ENCODE measurements at regions not wholly inside any gene's neighbourhood (a gene's known extent, or its start where the extent isn't known, plus 50 kb on each side); places are given as distances from the start of the nearest gene placed in this dataset.
A peak's percentile ranks its signal among the peaks of the same experiment; 100 is the strongest.

- POLR2A ChIA-PET: no interaction called here
- no TSS peak for BruUV-seq (replicated peaks)
Observed at GRCh38 chr16:14005335-14005734, 65.8 kb upstream of the MRTFB start.

GRCh38 chr16:14007450-14007849 is 63.7 kb upstream of the MRTFB start:
- Histone ChIP-seq H3K27me3 (ENCODE audit: control insufficient read depth in 2 of 2, insufficient read depth in 2 of 2, low read length in 2 of 2) (peaks cover 2 to 4% of the 10 kb centered on the region in 2 experiments), H4K20me1 (replicated peaks; ENCODE audit: control insufficient read depth, extremely low read depth, insufficient read depth, low read length) (no peaks in the 10 kb centered on the region), H3K79me2 (ENCODE audit: control insufficient read depth, insufficient read depth, low read length) (no peaks in the 10 kb centered on the region), H3K4me2 (ENCODE audit: insufficient read depth, low read length) (peak overlapping the region; percentile 39), H3K4me1 (ENCODE audit: control insufficient read depth, extremely low read depth, insufficient read depth, low read length) (peaks cover 6% of the 10 kb centered on the region), H3K36me3 (ENCODE audit: control insufficient read depth in 2 of 2, extremely low read depth in 1 of 2, insufficient read depth in 2 of 2, low read length in 2 of 2) (no peaks in the 10 kb centered on the region), H3K9ac (replicated peaks; ENCODE audit: extremely low read depth, insufficient read depth, low read length) (no peak overlapping the region), H2AFZ (ENCODE audit: low read depth, low read length) (no peak overlapping the region), H3K9me3 (replicated peaks; ENCODE audit: control insufficient read depth, insufficient read depth, low read length) (no peaks in the 10 kb centered on the region), H3K4me3 (replicated peaks in 1 of 3; ENCODE audit: insufficient read depth in 1 of 3, low read depth in 1 of 3, low read length in 3 of 3) (no peak overlapping the region), H3K27ac (ENCODE audit: insufficient read depth, low read depth, low read length) (no peak overlapping the region), H3K9me1 (replicated peaks; ENCODE audit: control insufficient read depth, extremely low read depth, insufficient read depth, low read length) (no peaks in the 10 kb centered on the region)
- no TSS peak for BruUV-seq (replicated peaks)
- dilution Hi-C loops (cut with MboI; ENCODE audit: extremely low pct_ligation_motif_present, low sequenced_read_pairs): no loop called here
- TF ChIP-seq GATA2 (IDR thresholded peaks at IDR 0.05; ENCODE audit: insufficient read depth, insufficient read length, low read depth, low read length) (no peak), FOS (IDR thresholded peaks at IDR 0.05; ENCODE audit: borderline replicate concordance, insufficient read depth, low read length) (peak; percentile 11)
- ChIA-PET CTCF (interaction anchor here (0.7 to 1.6 kb wide), 2 partner anchors 17 to 51 kb away, joined by 3 read pairs; no protein-coding TSS in a partner anchor), POLR2A (no interaction called here)
- intact Hi-C loops (cut with micrococcal nuclease): loop anchor here (2.0 kb wide), 1 partner anchor 51 kb away; no protein-coding TSS in a partner anchor
- DNase-seq (ENCODE audit: low read depth, low spot score) (peak; percentile 74), FAIRE-seq (peak; percentile 26)

More at GRCh38 chr16:14005335-14005734, 65.8 kb upstream of the MRTFB start:
- Histone ChIP-seq H3K79me2 (ENCODE audit: control insufficient read depth, insufficient read depth, low read length) (no peaks in the 10 kb centered on the region), H3K9ac (replicated peaks; ENCODE audit: extremely low read depth, insufficient read depth, low read length) (no peak overlapping the region), H2AFZ (ENCODE audit: low read depth, low read length) (no peak overlapping the region), H3K4me2 (ENCODE audit: insufficient read depth, low read length) (no peak overlapping the region), H3K9me3 (replicated peaks; ENCODE audit: control insufficient read depth, insufficient read depth, low read length) (no peaks in the 10 kb centered on the region), H3K27me3 (ENCODE audit: control insufficient read depth in 2 of 2, insufficient read depth in 2 of 2, low read length in 2 of 2) (peaks cover 8% of the 10 kb centered on the region in 2 experiments), H3K4me1 (ENCODE audit: control insufficient read depth, extremely low read depth, insufficient read depth, low read length) (peaks cover 6% of the 10 kb centered on the region), H3K36me3 (ENCODE audit: control insufficient read depth in 2 of 2, extremely low read depth in 1 of 2, insufficient read depth in 2 of 2, low read length in 2 of 2) (no peaks in the 10 kb centered on the region), H3K9me1 (replicated peaks; ENCODE audit: control insufficient read depth, extremely low read depth, insufficient read depth, low read length) (no peaks in the 10 kb centered on the region), H3K4me3 (replicated peaks in 1 of 3; ENCODE audit: insufficient read depth in 1 of 3, low read depth in 1 of 3, low read length in 3 of 3) (no peak overlapping the region), H4K20me1 (replicated peaks; ENCODE audit: control insufficient read depth, extremely low read depth, insufficient read depth, low read length) (no peaks in the 10 kb centered on the region), H3K27ac (ENCODE audit: insufficient read depth, low read depth, low read length) (no peak overlapping the region)
- no peak for DNase-seq (ENCODE audit: low read depth, low spot score)
- intact Hi-C loops (cut with micrococcal nuclease): no loop called here
- no peak for FAIRE-seq
- TF ChIP-seq GATA2 (IDR thresholded peaks at IDR 0.05; ENCODE audit: insufficient read depth, insufficient read length, low read depth, low read length): no peak
- no peak for TF ChIP-seq FOS (IDR thresholded peaks at IDR 0.05; ENCODE audit: borderline replicate concordance, insufficient read depth, low read length)
- TF ChIP-seq JUN (IDR thresholded peaks at IDR 0.05; ENCODE audit: borderline replicate concordance, insufficient read depth, insufficient read length, low read depth): no peak
- no peak for TF ChIP-seq EZH2 (IDR thresholded peaks at IDR 0.05; ENCODE audit: borderline replicate concordance, low read depth, low read length, severe bottlenecking)
- no peak for TF ChIP-seq MYC (IDR thresholded peaks at IDR 0.05; ENCODE audit: low read depth, low read length)
- TF ChIP-seq POLR2AphosphoS5 (IDR thresholded peaks at IDR 0.05; ENCODE audit: insufficient read depth, low read depth, low read length): no peak
- TF ChIP-seq MAX (IDR thresholded peaks at IDR 0.05; ENCODE audit: insufficient read depth, insufficient read length): no peak
- dilution Hi-C loops (cut with MboI; ENCODE audit: extremely low pct_ligation_motif_present, low sequenced_read_pairs): no loop called here
- CTCF ChIA-PET: interaction anchor here (0.6 to 2.1 kb wide), 2 partner anchors 13 to 77 kb away, joined by 3 to 5 read pairs; no protein-coding TSS in a partner anchor
